ENCODE measurements at regions not wholly inside any gene's neighbourhood (a gene's known extent, or its start where the extent isn't known, plus 50 kb on each side); places are given as distances from the start of the nearest gene placed in this dataset.

GRCh38 chr2:217609952-217610351 lies 392.8 kb downstream of the TNS1 start:
- intact Hi-C loops (cut with DNase I) = no loop called here
- Histone ChIP-seq H3K4me1 (no peaks in the 10 kb centered on the region), H3K27ac (no peak overlapping the region), H3K4me3 (no peak overlapping the region), H3K9me3 (no peaks in the 10 kb centered on the region), H3K27me3 (no peaks in the 10 kb centered on the region), H3K36me3 (no peaks in the 10 kb centered on the region)
- DNase-seq (no peak), ATAC-seq (peak in 2 of 4 donors; percentile 16 to 32)
- TF ChIP-seq, protein P1, sequence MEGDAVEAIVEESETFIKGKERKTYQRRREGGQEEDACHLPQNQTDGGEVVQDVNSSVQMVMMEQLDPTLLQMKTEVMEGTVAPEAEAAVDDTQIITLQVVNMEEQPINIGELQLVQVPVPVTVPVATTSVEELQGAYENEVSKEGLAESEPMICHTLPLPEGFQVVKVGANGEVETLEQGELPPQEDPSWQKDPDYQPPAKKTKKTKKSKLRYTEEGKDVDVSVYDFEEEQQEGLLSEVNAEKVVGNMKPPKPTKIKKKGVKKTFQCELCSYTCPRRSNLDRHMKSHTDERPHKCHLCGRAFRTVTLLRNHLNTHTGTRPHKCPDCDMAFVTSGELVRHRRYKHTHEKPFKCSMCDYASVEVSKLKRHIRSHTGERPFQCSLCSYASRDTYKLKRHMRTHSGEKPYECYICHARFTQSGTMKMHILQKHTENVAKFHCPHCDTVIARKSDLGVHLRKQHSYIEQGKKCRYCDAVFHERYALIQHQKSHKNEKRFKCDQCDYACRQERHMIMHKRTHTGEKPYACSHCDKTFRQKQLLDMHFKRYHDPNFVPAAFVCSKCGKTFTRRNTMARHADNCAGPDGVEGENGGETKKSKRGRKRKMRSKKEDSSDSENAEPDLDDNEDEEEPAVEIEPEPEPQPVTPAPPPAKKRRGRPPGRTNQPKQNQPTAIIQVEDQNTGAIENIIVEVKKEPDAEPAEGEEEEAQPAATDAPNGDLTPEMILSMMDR (IDR thresholded peaks at IDR 0.05) = no peak
- no peak for TF ChIP-seq POLR2A (IDR thresholded peaks at IDR 0.05)
- WGBS (ENCODE audit: insufficient coverage, low coverage, low lambda C conversion rate, missing lambda C conversion rate) = 67% methylated on average over 1 of the region's 3 CpGs

GRCh38 chr2:217606296-217606695 lies 396.5 kb downstream of the TNS1 start:
- TF ChIP-seq, protein P1 (IDR thresholded peaks at IDR 0.05) = no peak
- no peak for TF ChIP-seq POLR2A (IDR thresholded peaks at IDR 0.05)
- intact Hi-C loops (cut with DNase I) = no loop called here
- WGBS (ENCODE audit: insufficient coverage, low coverage, low lambda C conversion rate, missing lambda C conversion rate) = no CpG with 5 or more reads among the region's 1 CpG
- ATAC-seq = no peak
- H3K4me1 ChIP-seq = no peaks in the 10 kb centered on the region
- H3K4me3 ChIP-seq = no peak overlapping the region
- H3K27ac ChIP-seq = no peak overlapping the region
- no peaks in the 10 kb centered on the region for H3K36me3 ChIP-seq
- H3K9me3 ChIP-seq = no peaks in the 10 kb centered on the region
- DNase-seq = no peak
- no peaks in the 10 kb centered on the region for H3K27me3 ChIP-seq

DNA sequence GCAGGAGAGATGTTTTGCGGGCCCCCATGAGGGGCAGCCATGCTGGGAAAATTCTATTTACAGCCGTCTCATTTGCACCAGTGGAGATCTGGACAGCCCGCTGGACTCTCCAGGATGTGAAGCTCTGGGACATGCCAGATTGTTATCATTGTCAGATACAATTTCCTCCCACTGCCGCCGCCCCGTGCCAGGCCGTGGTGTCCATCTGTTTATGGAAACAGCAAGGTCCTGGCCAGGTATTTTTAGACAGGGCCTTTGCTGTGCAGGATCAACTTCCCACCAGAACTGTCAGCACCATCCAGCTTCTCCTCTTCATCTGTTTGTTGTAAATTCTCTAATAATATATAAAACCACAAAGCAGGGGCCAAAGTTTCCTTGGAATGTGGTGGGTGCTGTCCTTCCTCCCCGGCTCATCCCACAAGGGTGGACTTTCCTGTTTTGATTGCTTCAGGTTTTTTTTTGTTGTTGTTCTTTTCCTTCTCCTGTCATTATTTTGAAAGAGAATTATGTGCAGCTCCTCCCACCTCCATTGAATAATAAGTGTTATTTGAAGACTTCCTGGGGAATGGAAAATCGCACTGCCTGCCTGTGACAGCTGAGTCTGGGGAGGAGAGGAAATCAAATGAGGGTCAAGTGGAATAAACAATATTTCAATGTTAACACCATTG lies 398.1 kb downstream of the TNS1 start:
- Histone ChIP-seq H3K4me1 (no peaks in the 10 kb centered on the region), H3K9me3 (no peaks in the 10 kb centered on the region), H3K27ac (no peak overlapping the region), H3K27me3 (no peaks in the 10 kb centered on the region), H3K36me3 (no peaks in the 10 kb centered on the region), H3K4me3 (no peak overlapping the region)
- intact Hi-C loops (cut with DNase I) = no loop called here
- DNase-seq (no peak), ATAC-seq (no peak)
- TF ChIP-seq POLR2A (IDR thresholded peaks at IDR 0.05) = no peak
- TF ChIP-seq, protein P1 (IDR thresholded peaks at IDR 0.05) = no peak
- whole genome bisulfite sequencing (ENCODE audit: insufficient coverage, low coverage, low lambda C conversion rate, missing lambda C conversion rate) = 57% methylated on average over 6 of the region's 9 CpGs

GRCh38 chr2:217601601-217602000 lies 401.2 kb downstream of the TNS1 start:
- H3K27me3 ChIP-seq = no peaks in the 10 kb centered on the region
- no peak overlapping the region for H3K4me3 ChIP-seq
- 21% methylated on average over 2 of the region's 2 CpGs for WGBS (ENCODE audit: insufficient coverage, low coverage, low lambda C conversion rate, missing lambda C conversion rate)
- no peaks in the 10 kb centered on the region for H3K9me3 ChIP-seq
- no peak overlapping the region for H3K27ac ChIP-seq
- DNase-seq (no peak), ATAC-seq (no peak)
- H3K36me3 ChIP-seq = no peaks in the 10 kb centered on the region
- H3K4me1 ChIP-seq = no peaks in the 10 kb centered on the region
- intact Hi-C loops (cut with DNase I) = no loop called here
- no peak for TF ChIP-seq POLR2A (IDR thresholded peaks at IDR 0.05)
- TF ChIP-seq, protein P1 (IDR thresholded peaks at IDR 0.05) = no peak
